Kasumi-1 (cell line): ENCODE measurements at regions not wholly inside any gene's neighbourhood (a gene's known extent, or its start where the extent isn't known, plus 50 kb on each side); places are given as distances from the start of the nearest gene placed in this dataset.
"Not testable (repeated sequence)": the region's sequence is repeated elsewhere in the genome, so short reads cannot be mapped to it uniquely, and the experiment has no call there.

Experiments
- DNase-seq, 2 experiments: peaks; one replicate each; lab custom pipeline; 2025; lab: John Stamatoyannopoulos, UW

DNA sequence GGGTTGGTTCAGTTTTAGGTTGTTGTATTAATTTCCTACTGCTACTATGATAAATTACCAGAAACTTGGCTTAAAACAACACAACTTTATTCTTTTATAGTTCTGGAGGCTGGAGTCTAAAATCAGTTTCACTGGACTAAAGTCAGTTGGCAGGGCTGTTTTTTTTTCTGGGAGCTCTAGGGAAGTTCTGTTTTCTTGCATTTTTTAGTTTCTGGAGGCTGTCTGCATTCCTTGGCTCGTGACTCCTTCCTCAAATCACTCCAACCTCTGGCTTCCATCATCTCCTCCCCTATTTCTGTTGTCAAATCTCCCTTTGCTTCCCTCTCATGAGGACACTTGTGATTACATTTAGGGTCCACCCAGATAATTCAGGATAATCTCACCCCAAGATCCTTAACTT is 51.3 kb upstream of the SUB1 start:
- DNase-seq, result no peak

DNA sequence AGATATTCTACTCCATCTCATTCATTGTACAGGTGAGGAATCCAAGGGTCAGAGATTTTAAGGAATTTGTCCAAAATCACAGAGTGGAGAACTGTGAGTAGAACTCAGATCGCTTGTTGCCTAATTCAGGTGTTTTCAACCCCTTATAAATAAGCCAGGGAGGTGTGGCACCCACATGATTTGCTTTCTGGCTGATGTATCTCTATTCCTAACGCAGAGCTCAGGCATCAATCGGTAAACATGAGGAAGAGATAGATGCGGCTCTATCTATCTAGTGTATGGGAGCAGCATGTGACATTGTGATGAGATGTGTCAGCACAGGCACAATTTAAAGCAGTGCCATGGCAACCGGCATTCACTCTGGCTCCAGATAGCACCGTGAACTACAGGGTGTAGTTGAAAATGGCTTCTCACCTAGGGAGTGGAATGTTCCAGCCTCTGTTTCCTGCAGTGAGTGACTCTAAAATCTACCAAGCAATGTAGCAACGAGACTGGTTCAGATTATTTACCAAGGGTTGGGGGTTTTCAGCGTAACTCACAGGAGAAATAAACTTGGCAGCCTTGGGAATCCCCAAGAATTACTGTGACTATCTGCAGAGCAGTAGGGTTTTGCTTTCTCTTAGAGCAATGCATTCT is 53.4 kb upstream of the SUB1 start:
- DNase-seq, result no peak

DNA sequence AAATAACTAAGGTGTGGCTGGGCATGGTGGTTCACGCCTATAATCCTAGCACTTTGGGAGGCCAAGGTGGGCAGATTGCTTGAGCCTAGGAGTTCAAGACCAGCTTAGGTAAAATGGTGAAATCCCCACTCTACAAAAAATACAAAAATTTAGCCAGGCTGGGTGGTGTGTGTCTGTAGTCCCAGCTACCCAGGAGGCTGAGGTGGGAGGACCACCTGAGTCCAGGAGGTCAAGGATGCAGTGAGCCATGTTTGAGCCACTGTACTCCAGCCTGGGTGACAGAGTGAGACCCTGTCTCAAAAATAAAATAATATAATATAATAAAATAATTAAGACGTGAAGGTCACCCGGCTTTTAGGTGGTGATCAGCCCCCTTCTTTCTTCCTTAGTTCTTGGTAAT is 58.0 kb upstream of the SUB1 start:
- not testable (repeated sequence) for DNase-seq

DNA sequence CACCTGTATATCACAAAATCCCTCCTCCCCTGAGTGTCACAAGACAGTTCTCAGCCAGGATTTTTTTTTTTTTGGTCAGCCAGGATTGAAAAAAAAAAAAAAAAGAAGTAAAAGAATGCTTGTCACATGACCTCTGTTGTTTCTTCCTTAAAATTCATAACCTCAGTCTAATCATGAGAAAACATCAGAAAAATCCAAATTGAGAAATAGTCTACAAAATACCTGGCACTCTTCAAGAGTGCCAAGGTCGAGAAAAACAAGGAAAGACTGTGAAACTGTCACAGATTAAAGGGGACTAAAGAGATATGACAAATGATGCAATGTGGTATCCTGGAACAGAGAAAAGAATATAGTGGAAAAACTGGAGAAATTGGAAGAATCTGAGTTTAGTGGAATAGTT is 58.5 kb upstream of the SUB1 start:
- no peak for DNase-seq

DNA sequence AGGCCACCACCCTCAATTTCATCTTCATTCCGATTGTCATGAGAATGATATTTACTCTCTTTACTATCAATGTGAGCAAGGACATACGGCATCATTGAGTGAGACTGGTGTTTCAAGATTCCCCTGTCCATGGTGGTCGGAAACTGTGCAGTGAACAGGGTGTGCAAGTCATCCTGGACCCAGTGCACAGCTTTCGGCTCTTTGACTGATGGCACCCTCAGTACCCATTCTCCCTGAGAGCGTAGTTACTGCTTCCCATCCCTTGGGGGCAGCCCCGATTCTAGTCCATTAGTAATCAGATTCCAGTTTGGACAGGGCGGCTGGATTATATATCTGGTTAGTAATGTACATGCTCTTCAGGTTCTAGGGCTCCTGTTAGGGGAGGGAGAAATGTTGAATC is 61.7 kb upstream of the SUB1 start:
- peak in 1 of 2 experiments; percentile 28 for DNase-seq

DNA sequence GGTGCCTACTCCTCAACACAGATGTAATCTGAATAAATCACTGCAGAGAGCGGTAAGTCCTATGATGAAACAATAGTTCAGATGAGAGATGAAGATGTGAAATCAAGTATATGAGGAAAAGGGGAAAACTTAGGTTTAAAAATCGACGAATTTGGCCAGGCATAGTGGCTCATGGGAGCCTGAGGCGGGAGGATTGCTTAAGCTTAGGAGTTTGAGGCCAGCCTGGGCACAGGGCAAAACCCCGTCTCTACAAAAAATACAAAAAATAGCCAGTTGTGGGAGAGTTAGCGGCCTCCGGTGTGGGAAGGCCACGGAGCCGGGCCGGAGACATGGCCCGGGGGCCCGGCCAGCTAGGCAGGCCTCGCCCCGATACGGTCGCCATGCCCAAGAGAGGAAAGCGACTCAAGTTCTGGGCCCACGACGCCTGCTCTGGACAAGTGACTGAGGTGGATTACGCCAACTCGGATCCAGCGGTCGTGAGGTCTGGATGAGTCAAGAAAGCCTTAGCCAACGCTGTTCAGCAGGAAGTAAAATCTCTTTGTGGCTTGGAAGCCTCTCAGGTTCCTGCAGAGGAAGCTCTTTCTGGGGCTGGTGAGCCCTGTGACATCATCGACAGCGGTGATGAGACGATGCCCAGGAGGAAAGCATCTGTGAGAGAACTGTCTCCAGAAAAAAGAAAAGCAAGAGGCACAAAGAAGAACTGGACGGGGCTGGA is 62.8 kb upstream of the SUB1 start:
- peak; percentile 77 to 86 for DNase-seq

DNA sequence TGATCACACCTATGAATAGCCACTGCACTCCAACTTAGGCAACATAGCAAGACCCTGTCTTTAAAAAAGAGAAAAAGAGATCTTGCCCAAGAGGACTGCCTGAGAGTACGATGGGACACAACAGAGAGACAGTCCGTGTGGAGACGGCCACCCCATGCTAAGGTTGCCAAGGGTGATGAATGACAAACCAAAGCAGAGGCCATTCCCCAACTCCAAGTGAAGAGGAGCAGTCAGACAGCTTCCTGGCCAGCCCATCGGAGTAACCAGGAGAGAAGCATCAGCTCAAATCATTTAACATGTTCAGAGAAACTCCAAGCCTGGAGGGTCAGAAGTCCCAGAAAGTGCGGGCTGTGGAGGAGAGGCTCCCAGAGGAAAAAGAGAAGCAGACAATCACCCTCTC is 63.9 kb upstream of the SUB1 start:
- no peak for DNase-seq

DNA sequence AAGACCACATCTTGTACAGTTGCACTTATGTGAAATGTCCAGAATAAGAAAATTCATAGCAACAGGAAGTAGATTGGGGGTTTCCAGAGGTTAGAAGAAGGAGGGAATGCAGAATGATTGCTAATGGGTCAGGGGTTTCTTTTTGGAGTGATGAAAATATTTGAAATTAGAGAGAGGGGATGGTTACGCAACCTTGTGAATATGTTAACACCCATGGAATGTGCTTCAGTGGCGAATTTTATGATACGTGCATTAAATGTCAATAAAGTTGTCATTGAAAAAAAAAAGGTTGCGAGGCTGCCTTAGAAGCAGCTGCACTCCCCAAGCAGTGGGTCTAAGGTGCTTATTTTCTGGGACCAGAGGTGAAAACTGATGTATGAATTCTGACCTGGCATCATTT is 64.4 kb upstream of the SUB1 start:
- DNase-seq, result no peak

DNA sequence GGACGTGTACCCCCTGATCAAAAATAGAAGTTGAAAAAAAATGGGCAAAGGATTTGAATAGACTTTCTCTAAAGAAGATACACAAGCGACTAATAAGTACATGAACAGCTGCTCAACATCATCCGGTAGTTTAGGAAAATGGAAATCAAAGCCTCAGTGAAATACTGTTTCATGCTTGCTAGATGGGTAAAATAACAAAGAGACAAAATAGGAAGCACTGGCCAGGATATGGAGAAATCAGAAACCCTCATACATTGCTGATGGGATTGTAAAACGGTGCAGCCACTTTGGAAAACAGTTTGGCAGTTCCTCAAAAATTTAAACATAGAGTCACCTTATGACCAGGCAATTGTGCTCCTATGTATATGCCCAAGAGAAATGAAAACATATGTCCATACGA is 65.0 kb upstream of the SUB1 start:
- no peak for DNase-seq

DNA sequence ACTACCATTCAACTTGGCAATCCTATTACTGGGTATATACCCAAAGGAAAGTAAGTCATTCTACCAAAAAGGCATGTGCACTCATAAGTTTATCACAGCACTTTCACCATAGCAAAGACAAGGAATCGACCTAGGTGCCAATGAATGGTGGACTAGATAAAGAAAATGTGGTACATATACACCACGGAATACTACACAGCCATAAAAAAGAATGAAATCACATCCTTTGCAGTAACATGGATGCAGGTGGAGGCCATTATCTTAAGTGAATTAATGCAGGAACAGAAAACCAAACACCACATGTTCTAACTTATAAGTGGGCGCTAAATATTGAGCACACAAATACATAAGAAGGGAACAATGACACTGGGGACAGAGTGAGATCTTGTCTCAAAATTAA is 65.8 kb upstream of the SUB1 start:
- DNase-seq, result no peak

DNA sequence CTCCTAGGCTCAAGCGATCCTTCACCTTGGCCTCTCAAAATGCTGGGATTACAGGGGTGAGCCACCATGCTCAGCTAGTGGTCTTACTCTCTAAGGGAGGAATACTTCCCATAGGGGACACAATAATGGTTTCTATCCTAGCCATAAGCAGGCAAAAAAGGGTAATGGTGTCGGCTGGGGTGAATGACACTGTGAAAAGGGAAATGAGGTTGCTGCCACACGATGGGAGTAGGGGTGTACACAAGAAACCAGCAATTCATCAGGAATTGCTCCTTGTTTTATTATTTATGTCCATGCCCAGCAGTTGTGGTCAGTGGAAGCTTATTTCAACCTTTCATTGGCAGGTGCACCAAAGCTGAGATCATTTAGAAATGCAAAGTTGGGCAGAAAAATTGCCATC is 70.3 kb upstream of the ZFR start:
- no peak for DNase-seq

DNA sequence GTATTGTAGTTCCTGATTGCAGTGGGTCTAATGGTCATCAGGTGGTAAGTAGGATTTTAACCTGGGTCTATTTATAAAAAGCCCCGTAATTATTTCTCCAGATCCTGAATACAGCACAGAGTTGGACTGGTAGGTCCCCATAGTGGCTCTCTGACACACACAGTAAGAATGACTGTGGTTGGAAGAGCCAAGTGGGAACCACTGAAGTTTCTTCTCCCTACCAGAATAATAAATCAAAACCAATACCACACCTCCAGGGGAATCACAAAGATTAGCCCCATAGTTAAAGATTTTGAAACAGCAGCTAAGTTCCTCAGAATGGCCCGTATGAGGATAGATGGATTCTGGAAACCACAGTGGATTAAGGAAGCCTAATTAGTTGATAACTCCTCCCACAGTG is 68.4 kb upstream of the ZFR start:
- DNase-seq, result no peak

DNA sequence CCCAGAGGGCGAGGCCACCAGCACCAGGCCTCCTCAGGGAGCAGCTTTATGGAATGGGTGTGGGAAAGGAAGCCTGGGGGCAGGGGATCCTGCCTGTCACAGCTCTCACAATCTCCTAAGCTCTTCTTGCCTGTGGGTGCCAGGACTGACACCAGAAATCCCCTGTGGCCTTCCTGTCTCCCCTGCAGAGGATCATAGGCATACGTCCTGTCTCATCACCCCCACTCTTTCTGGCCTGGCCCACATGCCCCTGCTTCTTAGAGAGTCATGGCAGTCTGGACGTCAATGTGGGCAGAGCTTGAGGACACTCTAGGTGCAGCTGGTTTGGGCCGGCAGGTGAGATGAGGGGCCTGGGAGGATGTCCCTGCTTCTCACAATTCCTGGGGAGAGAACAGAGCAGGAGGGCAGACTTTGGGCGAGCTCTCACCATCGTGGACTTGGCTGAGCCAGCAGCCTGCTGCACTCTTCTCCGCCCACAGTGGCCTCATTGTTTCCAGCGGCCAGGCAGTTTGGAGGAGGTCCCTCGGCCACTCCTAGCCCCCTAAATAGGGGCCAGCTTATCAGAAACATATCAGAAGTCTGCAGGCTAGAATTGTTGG is 67.3 kb upstream of the ZFR start:
- no peak for DNase-seq

DNA sequence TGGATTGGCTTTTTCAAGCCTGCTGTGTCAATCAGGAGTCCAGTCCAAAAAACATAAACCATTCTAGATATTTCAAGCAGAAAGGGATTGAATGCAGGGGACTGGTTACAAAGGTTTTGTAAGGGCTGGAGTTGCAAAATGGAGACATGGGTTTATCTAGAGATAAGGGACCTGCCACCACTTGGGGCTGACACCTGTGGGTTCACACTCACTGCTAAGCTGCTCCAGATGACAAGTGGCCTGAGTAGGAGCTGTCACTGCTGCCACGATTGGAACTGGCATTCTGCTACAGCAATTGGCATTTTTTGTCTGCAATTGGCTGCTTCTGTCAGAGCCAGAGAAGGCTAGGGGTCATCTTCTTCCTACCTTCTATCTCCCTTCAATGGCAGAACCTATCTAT is 66.3 kb upstream of the ZFR start:
- DNase-seq, result no peak

DNA sequence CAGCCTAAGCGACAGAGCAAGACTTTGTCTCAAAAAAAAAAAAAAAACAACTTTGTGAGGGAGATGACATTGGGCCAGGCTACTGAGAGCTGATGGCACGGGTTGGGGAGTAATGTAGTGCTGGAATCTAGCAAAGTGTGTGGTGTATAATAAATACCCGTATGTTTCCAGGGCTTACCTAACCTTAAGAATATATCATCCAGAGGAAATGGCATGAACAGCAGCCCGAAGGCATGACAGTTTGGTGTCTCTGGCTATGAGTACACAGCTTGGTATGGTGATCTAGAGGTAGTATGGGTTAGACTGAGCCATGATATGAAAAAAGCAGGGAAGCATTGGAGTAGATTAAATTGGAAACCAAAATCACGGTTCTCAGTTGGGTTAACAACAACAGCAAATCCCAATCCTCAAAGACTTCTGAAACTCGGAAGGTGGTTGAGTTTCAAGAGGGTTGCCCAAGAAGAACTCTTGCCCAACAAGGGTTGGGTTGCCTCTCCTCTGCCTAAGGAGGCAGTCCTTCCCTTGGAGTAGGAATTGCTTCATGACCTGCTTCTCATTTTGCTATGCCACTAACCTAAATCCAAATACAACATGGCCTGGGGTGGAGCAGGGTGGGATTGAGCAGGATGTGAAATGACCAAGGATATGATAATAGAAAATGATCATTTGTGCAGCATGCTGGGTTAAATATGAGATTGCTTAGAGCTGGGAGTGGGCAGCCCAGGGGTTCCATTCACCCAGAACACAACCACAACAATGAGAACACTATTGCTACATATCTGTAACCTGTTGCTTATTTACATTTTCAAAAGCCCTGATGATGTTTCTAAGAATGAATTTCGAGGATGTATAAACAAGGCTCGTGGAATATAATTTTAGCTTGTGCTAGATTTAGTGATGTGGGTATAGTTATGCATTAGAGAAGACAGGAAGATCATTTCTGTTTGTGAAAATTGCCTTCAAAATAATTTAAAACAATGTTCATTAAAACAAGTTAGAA is 64.6 kb upstream of the ZFR start:
- no peak for DNase-seq

DNA sequence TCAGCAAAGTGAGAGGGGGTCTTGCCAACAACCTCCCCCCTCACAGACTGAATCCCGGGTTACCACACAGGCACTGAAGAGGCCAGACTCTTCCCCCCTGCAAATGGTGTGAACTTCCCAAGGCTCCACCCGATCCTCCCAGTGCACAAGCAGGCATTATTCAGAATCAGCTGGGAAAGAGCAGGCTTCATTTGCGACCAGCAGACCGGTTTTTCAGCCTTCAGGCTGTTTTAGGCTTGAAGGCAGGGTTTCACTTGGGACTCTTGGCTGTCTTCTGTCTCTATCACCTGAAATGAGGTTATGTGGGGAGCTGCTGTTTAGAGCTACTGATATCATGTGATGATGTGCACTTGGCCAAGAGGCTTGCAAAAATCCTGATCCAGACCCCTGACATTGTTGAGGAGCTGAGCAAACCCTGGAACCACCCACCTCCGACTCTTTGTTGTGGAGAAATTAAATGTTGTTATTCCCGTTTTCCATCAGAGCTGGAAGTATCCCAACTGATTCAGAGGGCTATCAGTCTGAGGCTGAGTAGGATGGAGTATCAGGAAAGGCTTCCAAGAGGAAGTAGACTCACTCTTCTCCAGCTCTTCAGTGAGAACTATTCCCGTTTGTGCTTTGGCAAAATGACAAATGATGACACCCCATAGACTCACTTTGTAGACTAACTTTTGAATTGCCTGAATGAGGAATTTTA is 63.3 kb upstream of the ZFR start:
- DNase-seq, result no peak

DNA sequence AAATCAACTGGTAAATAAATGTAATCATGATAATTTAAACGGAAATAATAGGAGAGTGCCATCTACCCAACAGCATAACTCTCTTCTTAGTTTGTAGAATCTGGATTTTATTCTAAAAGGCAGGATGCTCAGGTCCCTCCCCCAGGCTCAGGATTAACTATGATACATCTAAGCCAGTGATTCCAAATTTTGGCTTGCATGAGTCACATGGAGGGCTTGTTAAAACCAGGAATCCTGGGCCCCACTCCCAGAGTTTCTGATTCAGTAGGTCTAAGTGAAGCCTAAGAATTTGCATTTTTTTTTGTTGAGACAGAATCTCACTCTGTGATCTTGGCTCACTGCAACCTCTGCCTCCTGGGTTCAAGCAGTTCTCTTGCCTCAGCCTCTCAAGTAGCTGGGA is 62.3 kb upstream of the ZFR start:
- no peak for DNase-seq

DNA sequence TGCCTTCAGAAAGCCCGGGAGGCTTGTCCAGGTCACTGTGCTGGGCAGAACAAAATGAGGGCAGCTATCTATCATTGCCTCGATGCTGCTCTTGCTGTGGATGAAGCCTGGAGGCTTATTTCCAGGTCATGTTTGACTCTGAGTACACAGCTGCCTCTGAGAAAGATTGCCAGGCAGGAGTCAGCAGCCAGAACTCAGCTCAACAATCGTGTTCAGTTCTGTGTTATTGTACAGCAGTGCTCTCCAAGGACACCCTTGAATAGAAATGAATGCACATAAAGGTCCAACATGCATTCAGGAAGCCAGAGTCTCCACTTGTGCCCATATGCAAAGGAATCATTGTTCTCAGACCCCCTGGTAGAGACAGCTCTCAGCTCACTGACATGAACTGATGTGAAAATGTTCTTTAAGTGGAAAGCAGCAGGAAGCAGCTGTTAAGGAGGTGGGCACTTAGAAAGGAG is 61.7 kb upstream of the ZFR start:
- DNase-seq, result no peak

DNA sequence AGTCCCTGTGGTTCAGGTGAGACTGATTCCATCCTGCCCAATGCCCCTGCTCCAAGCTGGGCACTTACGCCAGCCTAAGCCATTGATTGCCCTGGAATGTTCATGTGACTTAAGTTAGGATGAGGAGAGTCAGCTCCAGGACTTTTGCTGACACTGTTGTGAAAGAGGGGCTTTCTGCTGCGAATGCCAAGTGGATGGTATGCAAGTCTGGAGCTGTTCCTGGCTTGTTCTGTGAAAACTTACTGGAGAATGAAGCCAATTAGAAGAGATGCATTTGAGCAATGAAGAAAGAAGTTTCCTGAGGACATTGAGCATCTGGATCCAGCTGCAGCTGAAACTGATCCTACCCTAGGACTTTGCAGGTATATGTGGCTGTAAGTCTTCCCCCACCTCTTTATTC is 61.2 kb upstream of the ZFR start:
- no peak for DNase-seq

DNA sequence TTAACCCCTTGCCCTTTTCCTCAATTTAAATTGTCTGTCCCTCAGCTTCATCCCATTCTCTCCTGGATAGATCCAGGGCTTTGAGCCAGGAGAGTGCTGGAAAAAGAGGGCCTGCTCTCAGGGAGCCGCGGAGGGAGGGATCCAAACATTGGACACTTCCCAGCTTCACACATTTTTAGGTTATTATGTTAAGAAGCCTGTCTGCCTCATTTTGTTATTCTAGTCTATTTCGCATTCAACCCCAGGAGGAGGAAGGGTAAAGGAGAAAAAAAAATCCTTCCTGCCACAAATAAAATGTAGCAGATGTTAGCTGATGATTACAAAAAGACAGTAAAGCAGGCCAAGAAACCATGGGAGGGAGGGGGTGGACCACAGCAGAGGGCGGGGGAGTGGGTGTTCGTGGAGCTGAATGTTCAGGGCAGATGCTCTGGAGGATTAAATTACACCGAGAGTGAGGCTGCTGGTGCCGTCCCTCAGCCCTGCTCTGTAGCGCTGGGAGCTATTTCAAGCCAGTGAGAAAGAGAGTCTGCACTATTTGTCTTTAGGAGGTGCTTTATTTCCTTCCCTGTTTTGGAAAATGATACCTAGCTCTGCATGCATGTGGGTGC is 60.6 kb upstream of the ZFR start:
- DNase-seq, result peak; percentile 92

DNA sequence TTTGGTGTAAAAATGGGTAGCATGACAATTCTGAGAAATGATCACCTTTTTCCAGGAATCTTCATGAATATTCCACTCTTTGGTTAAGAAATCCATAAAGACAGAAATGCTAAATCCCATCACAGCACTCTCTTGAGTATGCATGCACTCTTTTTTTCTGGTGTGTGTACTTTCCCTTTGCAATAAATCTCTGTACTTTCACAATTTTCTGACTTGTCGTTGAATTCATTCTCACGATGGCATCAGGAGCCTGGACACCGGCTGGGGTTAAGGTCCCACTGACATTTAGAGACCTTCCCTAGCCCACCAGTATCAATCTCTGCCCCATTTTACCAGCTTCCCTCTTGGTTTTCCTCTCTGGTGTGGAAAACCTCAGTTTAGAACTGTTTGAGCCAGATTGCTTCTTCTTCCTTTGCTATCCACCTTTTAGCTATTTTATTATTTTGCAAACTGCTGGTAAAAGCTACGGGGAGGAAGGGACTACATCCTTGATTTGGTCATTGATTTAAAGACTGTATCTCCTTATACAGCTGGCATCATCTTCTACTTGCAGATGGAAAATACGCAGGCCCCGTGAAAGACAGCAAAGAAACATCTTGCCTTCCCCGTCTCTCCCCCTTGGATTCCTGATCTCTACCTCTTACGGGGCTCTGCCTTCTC is 59.9 kb upstream of the ZFR start:
- DNase-seq, result peak in 1 of 2 experiments; percentile 41
